Memory B cell (primary cell): ENCODE measurements at regions not wholly inside any gene's neighbourhood (a gene's known extent, or its start where the extent isn't known, plus 50 kb on each side); places are given as distances from the start of the nearest gene placed in this dataset.
"Not testable (repeated sequence)": the region's sequence is repeated elsewhere in the genome, so short reads cannot be mapped to it uniquely, and the experiment has no call there.

Experiments
- ATAC-seq: fragments of 150-1000 bp; cut with Tn5 transposase; 2 replicates; pipeline ENCODE4 v1.10.0; 2021; ENCODE audit warnings: low read depth, mild to moderate bottlenecking, moderate library complexity
- DNase-seq, 2 donors: peaks; one replicate each; pipeline ENCODE4 v3.0.0; 2022; ENCODE audit warnings: low spot score in 2 of 2
- H3K27ac Mint-ChIP-seq: one replicate; pipeline ENCODE4 v1.8.0; 2022; ENCODE audit warnings: mild to moderate bottlenecking, moderate library complexity, mixed read lengths
- H3K27me3 Mint-ChIP-seq: one replicate; pipeline ENCODE4 v1.8.0; 2022; ENCODE audit warnings: mixed read lengths
- H3K36me3 Mint-ChIP-seq: one replicate; pipeline ENCODE4 v1.8.0; 2022; ENCODE audit warnings: mild to moderate bottlenecking, mixed read lengths
- H3K4me1 Mint-ChIP-seq: one replicate; pipeline ENCODE4 v1.8.0; 2022; ENCODE audit warnings: mixed read lengths
- H3K4me3 Mint-ChIP-seq: one replicate; pipeline ENCODE4 v1.8.0; 2022; ENCODE audit warnings: mild to moderate bottlenecking, moderate library complexity, mixed read lengths
- H3K9me3 Mint-ChIP-seq: one replicate; pipeline ENCODE4 v1.8.0; 2022; ENCODE audit warnings: mixed read lengths

- H3K9me3 Mint-ChIP-seq: no peaks in the 10 kb centered on the region
- H3K36me3 Mint-ChIP-seq: no peaks in the 10 kb centered on the region
- H3K4me1 Mint-ChIP-seq: peaks cover 4% of the 10 kb centered on the region
- H3K4me3 Mint-ChIP-seq: no peak overlapping the region
- H3K27ac Mint-ChIP-seq: no peak overlapping the region
- ATAC-seq (no peak), DNase-seq (no peak)
- peaks cover 2% of the 10 kb centered on the region for H3K27me3 Mint-ChIP-seq
Measured at GRCh38 chr5:57037355-57037754, 85.4 kb upstream of the MIER3 start.

- Mint-ChIP-seq H3K9me3 (no peaks in the 10 kb centered on the region), H3K27me3 (peaks cover 4% of the 10 kb centered on the region), H3K4me3 (no peak overlapping the region), H3K4me1 (peaks cover 2% of the 10 kb centered on the region), H3K27ac (no peak overlapping the region), H3K36me3 (no peaks in the 10 kb centered on the region)
- DNase-seq: no peak
- ATAC-seq: no peak
Measured at GRCh38 chr5:57041570-57041969, 89.6 kb upstream of the MIER3 start.

GRCh38 chr5:57042524-57042931 is 90.6 kb upstream of the MIER3 start:
- peaks cover 4% of the 10 kb centered on the region for H3K27me3 Mint-ChIP-seq
- ATAC-seq: no peak
- H3K4me1 Mint-ChIP-seq: no peaks in the 10 kb centered on the region
- H3K4me3 Mint-ChIP-seq: no peak overlapping the region
- H3K9me3 Mint-ChIP-seq: no peaks in the 10 kb centered on the region
- H3K27ac Mint-ChIP-seq: no peak overlapping the region
- DNase-seq: no peak
- no peaks in the 10 kb centered on the region for H3K36me3 Mint-ChIP-seq

DNA sequence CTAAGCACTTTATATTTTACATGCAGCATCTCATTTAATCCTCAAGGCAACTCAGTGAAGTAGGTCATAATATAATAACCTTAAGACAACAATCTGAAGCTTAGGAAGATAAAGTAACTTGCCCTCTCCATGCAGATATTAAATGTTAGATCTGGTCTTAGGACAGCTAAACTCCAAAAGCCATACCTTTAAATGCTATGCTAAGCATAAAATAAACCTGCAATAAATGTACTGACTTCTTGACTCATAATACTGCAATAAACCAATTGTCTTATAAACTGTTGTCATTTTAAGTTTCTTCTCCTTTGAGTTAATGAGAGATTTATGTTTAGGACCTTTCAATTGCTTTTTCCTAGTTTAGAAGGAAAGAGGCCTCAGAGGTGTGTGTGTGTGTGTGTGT is 102.2 kb upstream of the MIER3 start:
- Mint-ChIP-seq H3K4me3 (no peak overlapping the region), H3K36me3 (no peaks in the 10 kb centered on the region), H3K27me3 (peaks cover 3% of the 10 kb centered on the region), H3K9me3 (no peaks in the 10 kb centered on the region), H3K27ac (no peak overlapping the region), H3K4me1 (no peaks in the 10 kb centered on the region)
- ATAC-seq (no peak), DNase-seq (no peak)

- DNase-seq (no peak), ATAC-seq (no peak)
- H3K4me1 Mint-ChIP-seq: no peaks in the 10 kb centered on the region
- H3K27ac Mint-ChIP-seq: no peak overlapping the region
- H3K36me3 Mint-ChIP-seq: no peaks in the 10 kb centered on the region
- H3K4me3 Mint-ChIP-seq: no peak overlapping the region
- peaks cover 3% of the 10 kb centered on the region for H3K27me3 Mint-ChIP-seq
- no peaks in the 10 kb centered on the region for H3K9me3 Mint-ChIP-seq
Measured at GRCh38 chr5:57054671-57055070, 102.7 kb upstream of the MIER3 start.

DNA sequence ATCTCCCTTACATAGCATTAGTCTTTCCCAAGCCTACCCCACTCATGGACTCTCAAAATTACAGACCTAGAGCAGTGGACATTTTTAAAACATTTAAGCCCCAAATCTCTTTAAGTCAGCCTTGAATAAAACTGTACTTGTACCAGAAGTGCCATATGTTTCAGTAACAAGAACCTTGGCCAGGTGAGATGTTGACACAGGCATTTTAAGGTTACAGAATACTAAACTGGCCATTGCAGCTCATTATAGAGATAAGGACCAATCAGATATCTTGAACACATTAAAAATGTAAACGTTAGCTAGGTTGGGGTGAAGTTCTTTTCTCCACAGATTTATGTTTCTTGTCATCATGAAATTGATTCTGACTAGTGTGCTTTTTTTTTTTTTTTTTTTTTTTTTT is 103.8 kb upstream of the MIER3 start:
- DNase-seq (no peak), ATAC-seq (no peak)
- Mint-ChIP-seq H3K27ac (no peak overlapping the region), H3K4me1 (no peaks in the 10 kb centered on the region), H3K27me3 (peaks cover 3% of the 10 kb centered on the region), H3K36me3 (no peaks in the 10 kb centered on the region), H3K4me3 (no peak overlapping the region), H3K9me3 (no peaks in the 10 kb centered on the region)

DNA sequence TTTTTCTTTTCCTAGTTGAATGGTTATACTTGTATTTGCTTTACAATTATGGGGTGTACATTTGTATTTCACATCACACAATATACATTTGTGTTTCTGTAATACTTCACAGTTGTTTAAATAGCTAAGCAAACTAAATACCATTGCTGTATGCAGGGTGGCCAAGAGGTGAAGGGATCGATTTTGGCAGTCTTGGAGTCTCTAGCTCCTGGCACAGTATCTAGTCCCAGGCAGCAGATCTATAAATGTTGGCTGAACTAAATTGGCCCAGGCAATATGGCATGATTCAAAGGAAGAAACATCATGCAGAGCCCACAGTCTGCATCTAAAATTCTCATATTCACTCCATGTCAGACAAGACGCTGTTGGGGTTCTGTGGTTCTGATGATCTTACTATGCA is 110.1 kb upstream of the GPBP1 start:
- H3K27me3 Mint-ChIP-seq: peaks cover 5% of the 10 kb centered on the region
- H3K27ac Mint-ChIP-seq: no peak overlapping the region
- no peak overlapping the region for H3K4me3 Mint-ChIP-seq
- H3K4me1 Mint-ChIP-seq: no peaks in the 10 kb centered on the region
- peaks cover 4% of the 10 kb centered on the region for H3K9me3 Mint-ChIP-seq
- ATAC-seq (no peak), DNase-seq (no peak)
- H3K36me3 Mint-ChIP-seq: no peaks in the 10 kb centered on the region

GRCh38 chr5:57066924-57067596 is 106.8 kb upstream of the GPBP1 start:
- ATAC-seq (no peak), DNase-seq (no peak)
- Mint-ChIP-seq H3K27me3 (peaks cover 5% of the 10 kb centered on the region), H3K27ac (no peak overlapping the region), H3K4me1 (no peaks in the 10 kb centered on the region), H3K36me3 (peaks cover 3% of the 10 kb centered on the region), H3K9me3 (peaks cover 6% of the 10 kb centered on the region), H3K4me3 (no peak overlapping the region)

DNA sequence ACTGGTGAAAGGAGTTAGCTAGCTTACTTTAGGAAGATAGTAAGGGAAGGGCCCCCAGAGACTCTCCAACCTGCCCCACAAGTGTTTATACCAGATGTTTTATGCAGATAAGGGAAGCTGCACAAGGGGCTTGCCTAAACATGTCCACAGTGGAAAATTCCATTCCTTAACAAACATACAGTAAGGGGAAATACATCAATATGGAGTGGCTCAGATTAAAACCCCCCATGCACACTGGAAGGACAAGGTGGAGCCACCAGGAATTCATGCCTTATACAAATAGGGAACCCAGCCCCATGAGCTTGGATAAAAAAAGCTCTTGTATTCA is 106.3 kb upstream of the GPBP1 start:
- no peak overlapping the region for H3K27ac Mint-ChIP-seq
- peaks cover 6% of the 10 kb centered on the region for H3K9me3 Mint-ChIP-seq
- ATAC-seq (no peak), DNase-seq (no peak)
- H3K27me3 Mint-ChIP-seq: peaks cover 7% of the 10 kb centered on the region
- H3K4me1 Mint-ChIP-seq: no peaks in the 10 kb centered on the region
- no peak overlapping the region for H3K4me3 Mint-ChIP-seq
- peaks cover 3% of the 10 kb centered on the region for H3K36me3 Mint-ChIP-seq

- peaks cover 3% of the 10 kb centered on the region for H3K36me3 Mint-ChIP-seq
- H3K27me3 Mint-ChIP-seq: peaks cover 9% of the 10 kb centered on the region
Measured at GRCh38 chr5:57069115-57069835, 104.6 kb upstream of the GPBP1 start.

GRCh38 chr5:57072218-57072892 is 101.5 kb upstream of the GPBP1 start:
- no peaks in the 10 kb centered on the region for H3K4me1 Mint-ChIP-seq
- ATAC-seq (no peak), DNase-seq (no peak)
- H3K27ac Mint-ChIP-seq: no peak overlapping the region
- peaks cover 3% of the 10 kb centered on the region for H3K36me3 Mint-ChIP-seq
- peaks cover 3% of the 10 kb centered on the region for H3K9me3 Mint-ChIP-seq
- H3K27me3 Mint-ChIP-seq: peaks cover 5% of the 10 kb centered on the region
- H3K4me3 Mint-ChIP-seq: no peak overlapping the region

More at GRCh38 chr5:57069115-57069835, 104.6 kb upstream of the GPBP1 start:
- Mint-ChIP-seq H3K4me3 (no peak overlapping the region), H3K4me1 (no peaks in the 10 kb centered on the region), H3K27ac (no peak overlapping the region), H3K9me3 (peaks cover 6% of the 10 kb centered on the region)
- DNase-seq (no peak), ATAC-seq (no peak)

GRCh38 chr5:57082441-57083067 is 91.3 kb upstream of the GPBP1 start:
- Mint-ChIP-seq H3K4me1 (peaks cover 2% of the 10 kb centered on the region), H3K36me3 (peaks cover 2% of the 10 kb centered on the region), H3K27me3 (peaks cover 4% of the 10 kb centered on the region), H3K27ac (no peak overlapping the region), H3K9me3 (no peaks in the 10 kb centered on the region), H3K4me3 (no peak overlapping the region)
- ATAC-seq (no peak), DNase-seq (no peak)

- no peak overlapping the region for H3K27ac Mint-ChIP-seq
- no peaks in the 10 kb centered on the region for H3K9me3 Mint-ChIP-seq
- peaks cover 4% of the 10 kb centered on the region for H3K27me3 Mint-ChIP-seq
- peaks cover 2% of the 10 kb centered on the region for H3K36me3 Mint-ChIP-seq
- ATAC-seq: no peak
- H3K4me3 Mint-ChIP-seq: no peak overlapping the region
- no peak for DNase-seq
- peaks cover 2% of the 10 kb centered on the region for H3K4me1 Mint-ChIP-seq
Measured at GRCh38 chr5:57085306-57086081, 88.4 kb upstream of the GPBP1 start.

DNA sequence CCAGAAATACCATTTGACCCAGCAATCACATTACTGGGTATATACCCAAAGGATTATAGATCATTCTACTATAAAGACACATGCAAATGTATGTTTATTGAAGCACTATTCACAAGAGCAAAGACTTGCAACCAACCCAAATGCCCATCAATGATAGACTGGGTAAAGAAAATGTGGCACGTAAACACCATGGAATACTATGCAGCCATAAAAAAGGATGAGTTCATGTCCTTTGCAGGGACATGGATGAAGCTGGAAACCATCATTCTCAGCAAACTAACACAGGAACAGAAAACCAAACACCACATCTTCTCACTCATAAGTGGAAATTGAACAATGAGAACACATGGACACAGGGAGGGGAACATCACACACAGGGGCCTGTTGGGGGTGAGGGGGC is 85.9 kb upstream of the GPBP1 start:
- not testable (repeated sequence) for H3K27me3 Mint-ChIP-seq, H3K36me3 Mint-ChIP-seq, H3K4me3 Mint-ChIP-seq, H3K4me1 Mint-ChIP-seq, DNase-seq, ATAC-seq, H3K9me3 Mint-ChIP-seq, H3K27ac Mint-ChIP-seq
